ENCODE measurements at regions not wholly inside any gene's neighbourhood (a gene's known extent, or its start where the extent isn't known, plus 50 kb on each side); places are given as distances from the start of the nearest gene placed in this dataset.

DNA sequence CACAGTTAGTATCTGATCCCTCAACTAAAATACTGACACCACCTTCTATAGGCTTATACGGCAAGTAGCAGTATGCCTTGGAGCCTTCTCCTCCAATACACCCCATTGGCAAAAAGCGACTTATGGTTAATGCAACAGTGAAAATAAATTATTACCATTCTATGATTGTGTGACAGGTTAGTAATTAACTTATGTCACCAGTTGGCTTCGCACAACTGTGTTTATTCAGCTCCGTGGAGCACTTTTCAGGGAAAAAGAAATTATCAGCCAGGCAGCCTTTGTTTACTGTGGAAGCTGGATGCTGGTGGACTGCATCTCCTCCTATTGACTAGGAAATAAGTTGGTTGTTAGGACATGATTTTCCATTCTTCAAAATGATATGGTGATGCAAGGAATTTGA is 833.8 kb upstream of the RBFOX1 start:
- no TSS peak for BruUV-seq (replicated peaks)
- H3K4me3 ChIP-seq (ENCODE audit: low read length): no peak overlapping the region
- H3K79me2 ChIP-seq (ENCODE audit: low read length): no peaks in the 10 kb centered on the region
- no peak overlapping the region for H3K4me2 ChIP-seq (ENCODE audit: low read length)
- no peak for ATAC-seq
- ChIA-PET POLR2A (ENCODE audit: unreplicated experiment) (no interaction called here), CTCF (no interaction called here)
- H3K9me3 ChIP-seq (ENCODE audit: low read length): no peaks in the 10 kb centered on the region
- TF ChIP-seq, protein P1, sequence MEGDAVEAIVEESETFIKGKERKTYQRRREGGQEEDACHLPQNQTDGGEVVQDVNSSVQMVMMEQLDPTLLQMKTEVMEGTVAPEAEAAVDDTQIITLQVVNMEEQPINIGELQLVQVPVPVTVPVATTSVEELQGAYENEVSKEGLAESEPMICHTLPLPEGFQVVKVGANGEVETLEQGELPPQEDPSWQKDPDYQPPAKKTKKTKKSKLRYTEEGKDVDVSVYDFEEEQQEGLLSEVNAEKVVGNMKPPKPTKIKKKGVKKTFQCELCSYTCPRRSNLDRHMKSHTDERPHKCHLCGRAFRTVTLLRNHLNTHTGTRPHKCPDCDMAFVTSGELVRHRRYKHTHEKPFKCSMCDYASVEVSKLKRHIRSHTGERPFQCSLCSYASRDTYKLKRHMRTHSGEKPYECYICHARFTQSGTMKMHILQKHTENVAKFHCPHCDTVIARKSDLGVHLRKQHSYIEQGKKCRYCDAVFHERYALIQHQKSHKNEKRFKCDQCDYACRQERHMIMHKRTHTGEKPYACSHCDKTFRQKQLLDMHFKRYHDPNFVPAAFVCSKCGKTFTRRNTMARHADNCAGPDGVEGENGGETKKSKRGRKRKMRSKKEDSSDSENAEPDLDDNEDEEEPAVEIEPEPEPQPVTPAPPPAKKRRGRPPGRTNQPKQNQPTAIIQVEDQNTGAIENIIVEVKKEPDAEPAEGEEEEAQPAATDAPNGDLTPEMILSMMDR (conservative IDR thresholded peaks at IDR 0.05; ENCODE audit: low read depth, low read length): no peak
- no peak for TF ChIP-seq EZH2 (IDR thresholded peaks at IDR 0.05; ENCODE audit: low read length, unreplicated experiment)
- TF ChIP-seq EZH2phosphoT487 (IDR thresholded peaks at IDR 0.05; ENCODE audit: borderline replicate concordance, low read length): no peak
- no peaks in the 10 kb centered on the region for H3F3A ChIP-seq (ENCODE audit: low read length, unreplicated experiment)
- no peaks in the 10 kb centered on the region for H3K36me3 ChIP-seq (ENCODE audit: low read depth, low read length)
- no peak overlapping the region for H3K27ac ChIP-seq (ENCODE audit: low read length)
- H3K27me3 ChIP-seq (ENCODE audit: low read length): no peaks in the 10 kb centered on the region
- no peaks in the 10 kb centered on the region for H4K20me1 ChIP-seq (ENCODE audit: low read length)
- H2AFZ ChIP-seq (ENCODE audit: low read length): no peak overlapping the region
- DNase-seq: no peak
- intact Hi-C loops (cut with micrococcal nuclease): no loop called here
- no peaks in the 10 kb centered on the region for H3K4me1 ChIP-seq (ENCODE audit: insufficient read depth, low read length)
- H3K9me2 ChIP-seq (replicated peaks; ENCODE audit: low read length): no peaks in the 10 kb centered on the region
- no peak overlapping the region for H3K9ac ChIP-seq (ENCODE audit: low read length)

DNA sequence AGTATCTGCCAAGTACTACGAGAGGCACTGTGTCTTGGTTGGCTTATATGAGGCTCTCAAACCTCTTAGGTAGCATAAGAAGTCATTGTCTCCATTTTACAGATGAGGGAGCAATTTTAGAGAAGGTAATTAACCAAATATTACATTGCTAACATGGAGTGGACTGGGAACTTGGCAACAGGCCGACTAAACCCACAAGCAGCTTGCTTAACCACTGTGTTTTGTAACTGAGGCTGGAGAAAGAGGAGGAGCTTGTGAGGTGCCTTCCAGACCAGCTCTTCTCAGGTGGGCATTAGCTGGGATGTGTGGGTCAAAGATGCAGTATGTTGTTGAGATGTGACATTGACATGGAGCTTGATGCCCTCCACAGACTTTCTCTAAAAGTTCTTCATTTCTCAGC is 835.6 kb upstream of the RBFOX1 start:
- Histone ChIP-seq H3K36me3 (ENCODE audit: low read depth, low read length) (no peaks in the 10 kb centered on the region), H3K9me2 (replicated peaks; ENCODE audit: low read length) (no peaks in the 10 kb centered on the region), H3K9ac (ENCODE audit: low read length) (no peak overlapping the region), H3K9me3 (ENCODE audit: low read length) (no peaks in the 10 kb centered on the region), H4K20me1 (ENCODE audit: low read length) (no peaks in the 10 kb centered on the region), H3K4me1 (ENCODE audit: insufficient read depth, low read length) (no peaks in the 10 kb centered on the region), H3K4me2 (ENCODE audit: low read length) (no peak overlapping the region), H3K79me2 (ENCODE audit: low read length) (no peaks in the 10 kb centered on the region), H3F3A (ENCODE audit: low read length, unreplicated experiment) (no peaks in the 10 kb centered on the region), H2AFZ (ENCODE audit: low read length) (no peak overlapping the region), H3K4me3 (ENCODE audit: low read length) (no peak overlapping the region), H3K27ac (ENCODE audit: low read length) (no peak overlapping the region), H3K27me3 (ENCODE audit: low read length) (no peaks in the 10 kb centered on the region)
- ATAC-seq (no peak), DNase-seq (no peak)
- ChIA-PET POLR2A (ENCODE audit: unreplicated experiment) (no interaction called here), CTCF (no interaction called here)
- no TSS peak for BruUV-seq (replicated peaks)
- TF ChIP-seq EZH2phosphoT487 (IDR thresholded peaks at IDR 0.05; ENCODE audit: borderline replicate concordance, low read length): no peak
- TF ChIP-seq, protein P1 (conservative IDR thresholded peaks at IDR 0.05; ENCODE audit: low read depth, low read length): no peak
- no peak for TF ChIP-seq EZH2 (IDR thresholded peaks at IDR 0.05; ENCODE audit: low read length, unreplicated experiment)
- intact Hi-C loops (cut with micrococcal nuclease): no loop called here

DNA sequence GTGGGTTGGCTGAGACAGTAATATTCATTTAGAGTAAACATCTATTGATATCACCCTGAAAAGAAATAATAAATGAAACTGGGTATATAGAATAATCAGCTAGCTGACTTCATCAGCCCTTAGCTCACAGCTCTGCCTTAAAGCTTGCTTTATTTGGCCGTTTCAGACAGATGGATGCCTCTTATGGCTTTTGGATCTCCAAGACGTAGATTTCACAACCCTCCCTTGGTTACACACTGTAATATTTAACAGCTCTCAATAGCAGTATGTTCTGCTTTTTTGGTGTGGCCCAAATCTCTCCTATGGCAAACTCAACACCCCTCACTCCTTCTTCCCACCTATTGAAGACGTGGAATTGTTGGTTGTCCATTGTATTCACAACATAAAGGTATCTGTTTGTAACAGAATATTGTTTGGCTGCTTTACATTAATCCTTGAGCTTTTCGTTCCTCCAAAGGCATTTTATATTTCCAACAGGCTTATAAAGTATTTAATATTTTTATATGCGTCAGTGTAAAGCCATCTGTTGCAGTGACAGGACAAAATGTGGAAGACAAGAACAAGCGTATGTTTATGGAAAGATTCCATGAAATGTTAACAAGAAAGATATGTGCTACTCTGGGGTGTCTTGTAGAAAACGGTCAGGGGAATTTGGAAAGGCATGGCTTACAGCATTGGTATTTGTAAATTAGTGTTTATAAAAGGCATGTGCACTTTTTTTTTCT is 837.0 kb upstream of the RBFOX1 start:
- Histone ChIP-seq H3K4me3 (ENCODE audit: low read length) (no peak overlapping the region), H3K27ac (ENCODE audit: low read length) (no peak overlapping the region), H3K4me2 (ENCODE audit: low read length) (no peak overlapping the region), H3F3A (ENCODE audit: low read length, unreplicated experiment) (no peaks in the 10 kb centered on the region), H3K27me3 (ENCODE audit: low read length) (no peaks in the 10 kb centered on the region), H3K36me3 (ENCODE audit: low read depth, low read length) (no peaks in the 10 kb centered on the region), H3K9ac (ENCODE audit: low read length) (no peak overlapping the region), H3K9me3 (ENCODE audit: low read length) (no peaks in the 10 kb centered on the region), H4K20me1 (ENCODE audit: low read length) (no peaks in the 10 kb centered on the region), H2AFZ (ENCODE audit: low read length) (no peak overlapping the region), H3K79me2 (ENCODE audit: low read length) (no peaks in the 10 kb centered on the region), H3K4me1 (ENCODE audit: insufficient read depth, low read length) (no peaks in the 10 kb centered on the region), H3K9me2 (replicated peaks; ENCODE audit: low read length) (no peaks in the 10 kb centered on the region)
- intact Hi-C loops (cut with micrococcal nuclease): no loop called here
- DNase-seq (no peak), ATAC-seq (no peak)
- TF ChIP-seq EZH2 (IDR thresholded peaks at IDR 0.05; ENCODE audit: low read length, unreplicated experiment) (no peak), EZH2phosphoT487 (IDR thresholded peaks at IDR 0.05; ENCODE audit: borderline replicate concordance, low read length) (no peak)
- TF ChIP-seq, protein P1 (conservative IDR thresholded peaks at IDR 0.05; ENCODE audit: low read depth, low read length): no peak
- ChIA-PET POLR2A (ENCODE audit: unreplicated experiment) (no interaction called here), CTCF (no interaction called here)
- BruUV-seq (replicated peaks): no TSS peak
